ENCODE measurements at regions not wholly inside any gene's neighbourhood (a gene's known extent, or its start where the extent isn't known, plus 50 kb on each side); places are given as distances from the start of the nearest gene placed in this dataset.

- no peak for TF ChIP-seq CTCF (IDR thresholded peaks at IDR 0.05; ENCODE audit: insufficient read depth, low read length)
- no peak for TF ChIP-seq GABPA (IDR thresholded peaks at IDR 0.05; ENCODE audit: low read depth)
- TF ChIP-seq REST (IDR thresholded peaks at IDR 0.05; ENCODE audit: insufficient replicate concordance, low read depth): no peak
- TF ChIP-seq SPI1 (IDR thresholded peaks at IDR 0.05; ENCODE audit: borderline replicate concordance, low read depth): no peak
- TF ChIP-seq POLR2AphosphoS5 (IDR thresholded peaks at IDR 0.05; ENCODE audit: low read depth): no peak
- Histone ChIP-seq H3K27ac (replicated peaks) (no peak overlapping the region), H3K27me3 (ENCODE audit: insufficient read depth, poor library complexity, severe bottlenecking) (no peaks in the 10 kb centered on the region), H3K4me3 (replicated peaks; ENCODE audit: insufficient read depth, low read length) (no peak overlapping the region)
- DNase-seq (ENCODE audit: low read depth in 1 of 2, low spot score in 1 of 2): no peak
Observed at GRCh38 chr14:83140756-83141155, 1607.1 kb upstream of the SEL1L start.

- Histone ChIP-seq H3K27me3 (ENCODE audit: insufficient read depth, poor library complexity, severe bottlenecking) (no peaks in the 10 kb centered on the region), H3K4me3 (replicated peaks; ENCODE audit: insufficient read depth, low read length) (no peak overlapping the region), H3K27ac (replicated peaks) (no peak overlapping the region)
- no peak for DNase-seq (ENCODE audit: low read depth in 1 of 2, low spot score in 1 of 2)
- TF ChIP-seq CTCF (IDR thresholded peaks at IDR 0.05; ENCODE audit: insufficient read depth, low read length) (no peak), GABPA (IDR thresholded peaks at IDR 0.05; ENCODE audit: low read depth) (no peak), REST (IDR thresholded peaks at IDR 0.05; ENCODE audit: insufficient replicate concordance, low read depth) (no peak), POLR2AphosphoS5 (IDR thresholded peaks at IDR 0.05; ENCODE audit: low read depth) (no peak), SPI1 (IDR thresholded peaks at IDR 0.05; ENCODE audit: borderline replicate concordance, low read depth) (no peak)
Observed at GRCh38 chr14:83147006-83147405, 1613.4 kb upstream of the SEL1L start.

GRCh38 chr14:83151571-83151970 lies 1617.9 kb upstream of the SEL1L start:
- no peak for TF ChIP-seq SPI1 (IDR thresholded peaks at IDR 0.05; ENCODE audit: borderline replicate concordance, low read depth)
- TF ChIP-seq GABPA (IDR thresholded peaks at IDR 0.05; ENCODE audit: low read depth): no peak
- TF ChIP-seq POLR2AphosphoS5 (IDR thresholded peaks at IDR 0.05; ENCODE audit: low read depth): no peak
- no peak for TF ChIP-seq CTCF (IDR thresholded peaks at IDR 0.05; ENCODE audit: insufficient read depth, low read length)
- TF ChIP-seq REST (IDR thresholded peaks at IDR 0.05; ENCODE audit: insufficient replicate concordance, low read depth): no peak
- no peak for DNase-seq (ENCODE audit: low read depth in 1 of 2, low spot score in 1 of 2)
- Histone ChIP-seq H3K27ac (replicated peaks) (no peak overlapping the region), H3K4me3 (replicated peaks; ENCODE audit: insufficient read depth, low read length) (no peak overlapping the region), H3K27me3 (ENCODE audit: insufficient read depth, poor library complexity, severe bottlenecking) (no peaks in the 10 kb centered on the region)
